ENCODE measurements at regions not wholly inside any gene's neighbourhood (a gene's known extent, or its start where the extent isn't known, plus 50 kb on each side); places are given as distances from the start of the nearest gene placed in this dataset.

DNA sequence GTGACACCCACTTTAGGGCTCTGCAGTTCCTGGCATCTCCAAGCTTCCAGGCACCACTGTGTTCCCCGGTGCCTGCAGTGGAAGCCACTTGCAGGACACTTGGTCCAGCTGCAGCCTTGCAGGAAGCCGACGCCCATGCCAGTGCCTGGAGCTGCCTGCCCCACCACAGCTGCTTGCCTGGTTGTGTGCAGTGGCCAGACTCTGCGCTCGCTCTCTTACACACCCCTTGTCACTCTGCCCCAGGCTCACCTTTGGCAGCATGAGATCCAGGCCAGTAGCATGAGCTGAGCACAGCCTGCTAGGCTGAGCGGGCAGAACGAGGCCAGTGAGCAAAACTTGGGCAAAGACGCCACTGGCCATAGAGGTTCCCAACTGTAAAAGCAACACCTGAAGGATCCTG is 57.7 kb downstream of the SLITRK1 start:
- 92% methylated on average over 5 of the region's 8 CpGs; no CpG with 5 or more reads in 1 of the 2 experiments for WGBS, 2 experiments (ENCODE audit: extremely low coverage in 2 of 2, insufficient read length in 1 of 2)
- H2AFZ ChIP-seq (replicated peaks; ENCODE audit: low read length, poor library complexity) = no peak overlapping the region
- H3K9me1 ChIP-seq (ENCODE audit: insufficient read depth, low read length) = no peaks in the 10 kb centered on the region
- H4K5ac ChIP-seq (ENCODE audit: low read depth, low read length) = no peak overlapping the region
- H2AK5ac ChIP-seq (ENCODE audit: low read depth, low read length) = no peak overlapping the region
- H3K9me3 ChIP-seq (ENCODE audit: control insufficient read depth, insufficient read depth, low read length) = peaks cover 9% of the 10 kb centered on the region; the same call in 1 of the 2 replicates
- H3K27ac ChIP-seq (ENCODE audit: insufficient read depth, low read length) = no peak overlapping the region
- H3K23ac ChIP-seq (ENCODE audit: low read depth, low read length) = no peak overlapping the region
- no peaks in the 10 kb centered on the region for H3K4me1 ChIP-seq (ENCODE audit: control insufficient read depth, insufficient read depth, low read length)
- no peak overlapping the region for H3K4ac ChIP-seq (ENCODE audit: low read depth, low read length)
- dilution Hi-C loops (cut with HindIII; ENCODE audit: low sequenced_read_pairs, unreplicated experiment) = no loop called here
- ATAC-seq (ENCODE audit: low read depth) = no peak
- no peak overlapping the region for H3K4me2 ChIP-seq (ENCODE audit: low read depth, low read length)
- no TSS peak for BruUV-seq (replicated peaks)
- ChIA-PET CTCF (no interaction called here), POLR2A (ENCODE audit: unreplicated experiment) (no interaction called here)
- H3K36me3 ChIP-seq (ENCODE audit: control insufficient read depth, insufficient read depth, low read length) = no peaks in the 10 kb centered on the region
- in situ Hi-C loops (cut with MboI; ENCODE audit: low sequenced_read_pairs) = no loop called here
- no peaks in the 10 kb centered on the region for H3K27me3 ChIP-seq (ENCODE audit: control insufficient read depth, insufficient read depth, low read length)
- no peak overlapping the region for H2BK15ac ChIP-seq (ENCODE audit: low read depth, low read length)
- no peak overlapping the region for H3K56ac ChIP-seq (ENCODE audit: extremely low read depth, insufficient read depth, low read length)
- no peak overlapping the region for H3K4me3 ChIP-seq (ENCODE audit: insufficient read depth, low read depth, low read length)
- H3K9ac ChIP-seq (ENCODE audit: low read depth, low read length) = no peak overlapping the region
- H4K20me1 ChIP-seq (ENCODE audit: insufficient read depth, low read length) = no peaks in the 10 kb centered on the region
- no peak overlapping the region for H2AK9ac ChIP-seq (replicated peaks; ENCODE audit: low read depth, low read length, poor library complexity)
- H4K91ac ChIP-seq (ENCODE audit: insufficient read depth, low read depth, low read length) = no peak overlapping the region
- TF ChIP-seq, protein P1, sequence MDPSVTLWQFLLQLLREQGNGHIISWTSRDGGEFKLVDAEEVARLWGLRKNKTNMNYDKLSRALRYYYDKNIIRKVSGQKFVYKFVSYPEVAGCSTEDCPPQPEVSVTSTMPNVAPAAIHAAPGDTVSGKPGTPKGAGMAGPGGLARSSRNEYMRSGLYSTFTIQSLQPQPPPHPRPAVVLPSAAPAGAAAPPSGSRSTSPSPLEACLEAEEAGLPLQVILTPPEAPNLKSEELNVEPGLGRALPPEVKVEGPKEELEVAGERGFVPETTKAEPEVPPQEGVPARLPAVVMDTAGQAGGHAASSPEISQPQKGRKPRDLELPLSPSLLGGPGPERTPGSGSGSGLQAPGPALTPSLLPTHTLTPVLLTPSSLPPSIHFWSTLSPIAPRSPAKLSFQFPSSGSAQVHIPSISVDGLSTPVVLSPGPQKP (IDR thresholded peaks at IDR 0.05; ENCODE audit: borderline replicate concordance, low read depth, low read length) = no peak
- no peak for TF ChIP-seq BHLHE40 (IDR thresholded peaks at IDR 0.05; ENCODE audit: low read depth, low read length)
- no peak for TF ChIP-seq MXI1 (IDR thresholded peaks at IDR 0.05; ENCODE audit: borderline replicate concordance, low read depth, low read length)
- TF ChIP-seq MAFK (IDR thresholded peaks at IDR 0.05; ENCODE audit: low read depth, low read length) = no peak
- TF ChIP-seq RFX5 (IDR thresholded peaks at IDR 0.05; ENCODE audit: low read depth, low read length) = no peak
- TF ChIP-seq CEBPB (IDR thresholded peaks at IDR 0.05; ENCODE audit: low read depth, low read length) = no peak
- TF ChIP-seq NFE2L2 (IDR thresholded peaks at IDR 0.05; ENCODE audit: low read depth, low read length) = no peak
- TF ChIP-seq CHD1 (IDR thresholded peaks at IDR 0.05; ENCODE audit: low read depth, low read length) = no peak
- no peak for TF ChIP-seq RCOR1 (IDR thresholded peaks at IDR 0.05; ENCODE audit: insufficient replicate concordance, low read length)
- no peak for TF ChIP-seq FOS (IDR thresholded peaks at IDR 0.05; ENCODE audit: low read depth, low read length)
- no peak for TF ChIP-seq POLR2A (IDR thresholded peaks at IDR 0.05; ENCODE audit: low read depth, low read length)
- no peak for TF ChIP-seq MAZ (IDR thresholded peaks at IDR 0.05; ENCODE audit: borderline replicate concordance, low read depth, low read length)
- TF ChIP-seq RAD21 (IDR thresholded peaks at IDR 0.05; ENCODE audit: low read length) = no peak
- intact Hi-C loops (cut with micrococcal nuclease) = no loop called here
- H3K79me1 ChIP-seq (ENCODE audit: low read depth in 1 of 2, low read length in 2 of 2) = no peaks in the 10 kb centered on the region
- no peak for DNase-seq
- H3K14ac ChIP-seq (replicated peaks; ENCODE audit: low read depth, low read length) = no peak overlapping the region
- no peak overlapping the region for H4K8ac ChIP-seq (ENCODE audit: low read depth in 2 of 2, low read length in 2 of 2)
- no peak overlapping the region for H2BK120ac ChIP-seq (ENCODE audit: low read depth, low read length)
- H3K18ac ChIP-seq (ENCODE audit: low read depth, low read length) = no peak overlapping the region
- no peak overlapping the region for H2BK20ac ChIP-seq (ENCODE audit: low read depth, low read length)
- H2BK5ac ChIP-seq (ENCODE audit: low read depth, low read length, poor library complexity, severe bottlenecking) = no peak overlapping the region

Measured in IMR-90 (cell line).